SK-N-SH treated with all-trans-retinoic acid at 6 μM for 48 hours (cell line): ENCODE measurements at regions not wholly inside any gene's neighbourhood (a gene's known extent, or its start where the extent isn't known, plus 50 kb on each side); places are given as distances from the start of the nearest gene placed in this dataset.

Experiments
- ATAC-seq: fragments of 200-7000 bp; cut with Tn5 transposase; 3 replicates; pipeline ENCODE4 v1.9.1; 2020; ENCODE audit warnings: mild to moderate bottlenecking, moderate library complexity
- CSDC2 ChIP-seq: fragments of 250-450 bp; sonication (Bioruptor Pico); IDR thresholded peaks from 2 replicates; pipeline ENCODE4 v1.5.0; 2020; ENCODE audit warnings: mild to moderate bottlenecking, moderate library complexity
- OSR1 ChIP-seq: fragments of 250-450 bp; sonication (Bioruptor Pico); IDR thresholded peaks from 2 replicates; pipeline ENCODE4 v1.8.0; 2022; ENCODE audit warnings: moderate library complexity, mild to moderate bottlenecking, inconsistent platforms
- ZFP3 ChIP-seq: fragments of 250-450 bp; sonication (Bioruptor Pico); IDR thresholded peaks from 2 replicates; pipeline ENCODE4 v1.5.0; 2020; ENCODE audit warnings: mild to moderate bottlenecking, moderate library complexity
- ZNF565 ChIP-seq: fragments of 450-650 bp; formaldehyde crosslinking; conservative IDR thresholded peaks from 2 replicates; pipeline ENCODE4 v1.5.0; 2020; ENCODE audit warnings: low read depth, mild to moderate bottlenecking, moderate library complexity
- ZNF8 ChIP-seq: fragments of 450-650 bp; formaldehyde crosslinking; IDR thresholded peaks from 2 replicates; pipeline ENCODE4 v1.5.0; 2020; ENCODE audit warnings: mild to moderate bottlenecking, moderate library complexity

DNA sequence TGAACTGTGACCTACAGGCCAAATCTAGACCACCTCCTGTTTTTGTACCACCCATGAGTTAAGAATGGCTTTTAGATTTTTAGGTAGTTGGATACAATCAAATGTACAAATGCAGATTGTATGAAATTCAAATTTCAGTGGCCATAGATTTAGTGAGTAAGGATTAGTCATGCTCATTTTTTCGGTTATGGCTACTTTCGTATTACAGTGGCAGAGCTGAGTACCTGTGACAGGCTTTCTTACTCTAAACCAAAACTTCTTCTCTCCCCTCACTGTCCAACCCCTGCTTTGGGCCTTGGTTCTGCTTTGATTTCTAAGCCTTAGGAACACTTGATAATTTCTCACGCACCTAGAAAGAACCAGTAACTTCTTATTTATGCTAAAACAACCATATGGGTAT, 82.1 kb downstream of the CDC42EP3 start:
- TF ChIP-seq ZFP3 = peak; percentile 29; the same call in 1 of the 2 replicates
- no peak for TF ChIP-seq OSR1 (CRISPR knock-in tag)

DNA sequence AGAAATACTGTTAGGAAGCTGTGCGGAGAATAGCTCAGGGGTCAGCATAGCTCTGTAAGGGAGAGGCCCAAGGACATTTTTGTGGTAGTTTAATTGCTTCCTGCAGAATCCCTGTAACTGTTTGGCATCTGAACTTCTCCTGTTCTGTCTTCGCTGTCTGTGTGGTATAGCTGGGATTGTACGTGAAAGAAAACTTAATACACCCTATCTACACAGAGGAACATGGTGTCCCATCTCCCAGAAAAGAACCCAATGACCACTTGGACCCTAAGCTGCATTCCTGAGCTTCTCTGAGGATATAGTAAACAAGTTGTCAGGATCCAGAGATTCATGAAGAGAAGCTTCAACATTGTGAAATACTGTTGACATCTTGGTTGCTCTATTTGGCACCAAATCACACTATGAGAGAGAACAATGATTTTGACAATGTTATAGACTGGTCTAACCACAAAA, 81.3 kb downstream of the CDC42EP3 start:
- TF ChIP-seq CSDC2 (CRISPR knock-in tag) (0 out of 2 replicates have a peak, but pooled peaks have one; percentile 39), ZNF565 (CRISPR knock-in tag) (no peak), ZNF8 (CRISPR knock-in tag) (no peak)
- ATAC-seq = peak; percentile 69

More for the DNA sequence above, 82.1 kb downstream of the CDC42EP3 start:
- ATAC-seq = peak; percentile 43
